ENCODE measurements at regions not wholly inside any gene's neighbourhood (a gene's known extent, or its start where the extent isn't known, plus 50 kb on each side); places are given as distances from the start of the nearest gene placed in this dataset.

DNA sequence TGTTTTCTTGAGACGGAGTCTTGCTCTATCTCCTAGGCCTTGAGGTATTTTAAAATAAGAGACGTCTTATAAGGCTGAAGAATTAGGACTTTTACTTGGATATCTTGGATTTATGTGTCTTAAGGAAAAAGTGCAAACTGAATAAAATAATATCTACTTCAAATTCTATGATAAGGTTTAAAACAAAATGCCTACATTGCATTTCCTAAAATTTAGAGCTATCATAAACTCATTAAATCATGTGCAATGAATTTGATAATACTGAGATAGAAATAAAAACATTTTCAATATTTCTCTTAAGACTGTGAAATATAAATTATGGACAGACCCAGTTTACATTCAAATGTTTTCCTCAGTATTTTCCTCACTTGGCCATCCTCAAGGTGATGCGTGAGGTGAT is 729.5 kb upstream of the LMO3 start:
- DNase-seq (ENCODE audit: unreplicated experiment): no peak
- Mint-ChIP-seq H3K4me1 (ENCODE audit: insufficient read depth, unreplicated experiment) (peaks cover 7% of the 10 kb centered on the region), H3K36me3 (ENCODE audit: insufficient read depth, unreplicated experiment) (no peaks in the 10 kb centered on the region), H3K9me3 (ENCODE audit: unreplicated experiment) (no peaks in the 10 kb centered on the region), H3K4me3 (ENCODE audit: unreplicated experiment) (no peak overlapping the region), H3K27me3 (ENCODE audit: insufficient read depth, unreplicated experiment) (no peaks in the 10 kb centered on the region), H3K27ac (ENCODE audit: low read depth, unreplicated experiment) (no peak overlapping the region)
- CTCF ChIA-PET: no interaction called here
- no peak for TF ChIP-seq CTCF (IDR thresholded peaks at IDR 0.05; ENCODE audit: unreplicated experiment)
- BruUV-seq (replicated peaks): no TSS peak
- POLR2A ChIA-PET: no interaction called here
- intact Hi-C loops (cut with micrococcal nuclease): no loop called here

GRCh38 chr12:17334784-17335183 is 728.8 kb upstream of the LMO3 start:
- Mint-ChIP-seq H3K27ac (ENCODE audit: low read depth, unreplicated experiment) (no peak overlapping the region), H3K9me3 (ENCODE audit: unreplicated experiment) (no peaks in the 10 kb centered on the region), H3K4me3 (ENCODE audit: unreplicated experiment) (no peak overlapping the region), H3K36me3 (ENCODE audit: insufficient read depth, unreplicated experiment) (no peaks in the 10 kb centered on the region), H3K27me3 (ENCODE audit: insufficient read depth, unreplicated experiment) (no peaks in the 10 kb centered on the region), H3K4me1 (ENCODE audit: insufficient read depth, unreplicated experiment) (peaks cover 7% of the 10 kb centered on the region)
- no peak for DNase-seq (ENCODE audit: unreplicated experiment)
- intact Hi-C loops (cut with micrococcal nuclease): no loop called here
- ChIA-PET POLR2A (interaction anchor here (0.7 kb wide), 1 partner anchor 32 kb away, joined by 3 read pairs; no protein-coding TSS in a partner anchor), CTCF (interaction anchor here (0.5 kb wide), 1 partner anchor 175 kb away, joined by 4 read pairs; no protein-coding TSS in a partner anchor)
- no TSS peak for BruUV-seq (replicated peaks)
- TF ChIP-seq CTCF (IDR thresholded peaks at IDR 0.05; ENCODE audit: unreplicated experiment): no peak

- CTCF ChIA-PET: no interaction called here
- H3K9me3 Mint-ChIP-seq (ENCODE audit: unreplicated experiment): no peaks in the 10 kb centered on the region
- no TSS peak for BruUV-seq (replicated peaks)
- no peak for DNase-seq (ENCODE audit: unreplicated experiment)
- H3K4me1 Mint-ChIP-seq (ENCODE audit: insufficient read depth, unreplicated experiment): peaks cover 7% of the 10 kb centered on the region
- intact Hi-C loops (cut with micrococcal nuclease): no loop called here
- no peaks in the 10 kb centered on the region for H3K27me3 Mint-ChIP-seq (ENCODE audit: insufficient read depth, unreplicated experiment)
- TF ChIP-seq CTCF (IDR thresholded peaks at IDR 0.05; ENCODE audit: unreplicated experiment): no peak
- H3K36me3 Mint-ChIP-seq (ENCODE audit: insufficient read depth, unreplicated experiment): no peaks in the 10 kb centered on the region
- POLR2A ChIA-PET: no interaction called here
- no peak overlapping the region for H3K4me3 Mint-ChIP-seq (ENCODE audit: unreplicated experiment)
- H3K27ac Mint-ChIP-seq (ENCODE audit: low read depth, unreplicated experiment): no peak overlapping the region
Measured at GRCh38 chr12:17333287-17333686, 727.3 kb upstream of the LMO3 start.

GRCh38 chr12:17326649-17327048 is 720.7 kb upstream of the LMO3 start:
- ChIA-PET POLR2A (no interaction called here), CTCF (no interaction called here)
- no peak for DNase-seq (ENCODE audit: unreplicated experiment)
- no peak for TF ChIP-seq CTCF (IDR thresholded peaks at IDR 0.05; ENCODE audit: unreplicated experiment)
- Mint-ChIP-seq H3K4me3 (ENCODE audit: unreplicated experiment) (no peak overlapping the region), H3K27ac (ENCODE audit: low read depth, unreplicated experiment) (no peak overlapping the region), H3K9me3 (ENCODE audit: unreplicated experiment) (no peaks in the 10 kb centered on the region), H3K27me3 (ENCODE audit: insufficient read depth, unreplicated experiment) (no peaks in the 10 kb centered on the region), H3K36me3 (ENCODE audit: insufficient read depth, unreplicated experiment) (no peaks in the 10 kb centered on the region), H3K4me1 (ENCODE audit: insufficient read depth, unreplicated experiment) (no peaks in the 10 kb centered on the region)
- intact Hi-C loops (cut with micrococcal nuclease): no loop called here
- no TSS peak for BruUV-seq (replicated peaks)
